GM19351 (cell line): ENCODE measurements at regions not wholly inside any gene's neighbourhood (a gene's known extent, or its start where the extent isn't known, plus 50 kb on each side); places are given as distances from the start of the nearest gene placed in this dataset.
"Not testable (repeated sequence)": the region's sequence is repeated elsewhere in the genome, so short reads cannot be mapped to it uniquely, and the experiment has no call there.

Experiments
- ATAC-seq: cut with Tn5 transposase; IDR thresholded peaks from one replicate; pipeline ENCODE4 v1.9.1; 2021; ENCODE audit warnings: mild to moderate bottlenecking, moderate library complexity; ENCODE audit not compliant: unreplicated experiment

GRCh38 chr4:86521373-86521969 is 72.6 kb upstream of the PTPN13 start:
- peak; percentile 73 for ATAC-seq

GRCh38 chr4:86522349-86522748 is 71.8 kb upstream of the PTPN13 start:
- no peak for ATAC-seq

GRCh38 chr4:86523333-86523732 is 70.8 kb upstream of the PTPN13 start:
- no peak for ATAC-seq

GRCh38 chr4:86527713-86528112 is 66.4 kb upstream of the PTPN13 start:
- not testable (repeated sequence) for ATAC-seq

GRCh38 chr4:86529436-86529835 is 64.7 kb upstream of the PTPN13 start:
- ATAC-seq = no peak

- ATAC-seq = peak; percentile 51
Measured at GRCh38 chr4:86530183-86530582, 63.9 kb upstream of the PTPN13 start.

- ATAC-seq = no peak
Measured at GRCh38 chr4:86531440-86531839, 62.7 kb upstream of the PTPN13 start.

GRCh38 chr4:86532851-86533250 is 61.3 kb upstream of the PTPN13 start:
- ATAC-seq = no peak

GRCh38 chr4:86536151-86536550 is 58.0 kb upstream of the PTPN13 start:
- no peak for ATAC-seq

- no peak for ATAC-seq
Measured at GRCh38 chr4:86542319-86543027, 51.6 kb upstream of the PTPN13 start.

- ATAC-seq = no peak
Measured at GRCh38 chr4:86543080-86543479, 51.0 kb upstream of the PTPN13 start.

- no peak for ATAC-seq
Measured at GRCh38 chr4:86543560-86544309, 50.4 kb upstream of the PTPN13 start.

GRCh38 chr4:86544310-86544966 is 49.7 kb upstream of the PTPN13 start:
- peak; percentile 91 for ATAC-seq
